RPMI7951 (cell line): ENCODE measurements at regions not wholly inside any gene's neighbourhood (a gene's known extent, or its start where the extent isn't known, plus 50 kb on each side); places are given as distances from the start of the nearest gene placed in this dataset.

Experiments
- DNase-seq: peaks from one replicate; pipeline ENCODE4 v3.0.0-alpha.2; 2012; ENCODE audit warnings: low read depth

GRCh38 chr1:87560601-87561360, 232.1 kb downstream of the LMO4 start:
- no peak for DNase-seq

- no peak for DNase-seq
Measured at GRCh38 chr1:87563211-87563610, 234.5 kb downstream of the LMO4 start.

- no peak for DNase-seq
Measured at GRCh38 chr1:87565861-87566260, 237.2 kb downstream of the LMO4 start.

GRCh38 chr1:87568005-87568404, 239.3 kb downstream of the LMO4 start:
- DNase-seq: no peak

GRCh38 chr1:87568911-87569310, 240.2 kb downstream of the LMO4 start:
- DNase-seq: no peak

- no peak for DNase-seq
Measured at GRCh38 chr1:87572008-87572407, 243.3 kb downstream of the LMO4 start.

- no peak for DNase-seq
Measured at GRCh38 chr1:87572891-87573290, 244.2 kb downstream of the LMO4 start.

GRCh38 chr1:87575528-87575927, 246.8 kb downstream of the LMO4 start:
- no peak for DNase-seq

GRCh38 chr1:87578464-87578863, 249.8 kb downstream of the LMO4 start:
- DNase-seq: no peak

GRCh38 chr1:87583459-87583858, 254.8 kb downstream of the LMO4 start:
- DNase-seq: no peak

- DNase-seq: no peak
Measured at GRCh38 chr1:87584586-87584985, 255.9 kb downstream of the LMO4 start.

- no peak for DNase-seq
Measured at GRCh38 chr1:87586501-87586900, 257.8 kb downstream of the LMO4 start.

GRCh38 chr1:87588495-87588894, 259.8 kb downstream of the LMO4 start:
- no peak for DNase-seq

- DNase-seq: no peak
Measured at GRCh38 chr1:87591492-87591891, 262.8 kb downstream of the LMO4 start.

- no peak for DNase-seq
Measured at GRCh38 chr1:87592156-87592555, 263.5 kb downstream of the LMO4 start.

GRCh38 chr1:87594736-87595383, 266.2 kb downstream of the LMO4 start:
- DNase-seq: no peak

- DNase-seq: no peak
Measured at GRCh38 chr1:87595384-87595781, 266.7 kb downstream of the LMO4 start.

- DNase-seq: no peak
Measured at GRCh38 chr1:87598429-87598828, 269.7 kb downstream of the LMO4 start.

- DNase-seq: no peak
Measured at GRCh38 chr1:87599569-87599968, 270.9 kb downstream of the LMO4 start.

- DNase-seq: no peak
Measured at GRCh38 chr1:87600055-87600850, 271.6 kb downstream of the LMO4 start.

GRCh38 chr1:87600854-87601253, 272.2 kb downstream of the LMO4 start:
- no peak for DNase-seq

GRCh38 chr1:87603626-87604025, 274.9 kb downstream of the LMO4 start:
- DNase-seq: no peak

GRCh38 chr1:87612956-87613355, 284.3 kb downstream of the LMO4 start:
- no peak for DNase-seq
